NCI-H128 (cell line): ENCODE measurements at regions not wholly inside any gene's neighbourhood (a gene's known extent, or its start where the extent isn't known, plus 50 kb on each side); places are given as distances from the start of the nearest gene placed in this dataset.

Experiments
- DNase-seq: peaks from one replicate; lab custom pipeline; 2025; ENCODE audit not compliant: unreplicated experiment; lab: John Stamatoyannopoulos, UW

DNA sequence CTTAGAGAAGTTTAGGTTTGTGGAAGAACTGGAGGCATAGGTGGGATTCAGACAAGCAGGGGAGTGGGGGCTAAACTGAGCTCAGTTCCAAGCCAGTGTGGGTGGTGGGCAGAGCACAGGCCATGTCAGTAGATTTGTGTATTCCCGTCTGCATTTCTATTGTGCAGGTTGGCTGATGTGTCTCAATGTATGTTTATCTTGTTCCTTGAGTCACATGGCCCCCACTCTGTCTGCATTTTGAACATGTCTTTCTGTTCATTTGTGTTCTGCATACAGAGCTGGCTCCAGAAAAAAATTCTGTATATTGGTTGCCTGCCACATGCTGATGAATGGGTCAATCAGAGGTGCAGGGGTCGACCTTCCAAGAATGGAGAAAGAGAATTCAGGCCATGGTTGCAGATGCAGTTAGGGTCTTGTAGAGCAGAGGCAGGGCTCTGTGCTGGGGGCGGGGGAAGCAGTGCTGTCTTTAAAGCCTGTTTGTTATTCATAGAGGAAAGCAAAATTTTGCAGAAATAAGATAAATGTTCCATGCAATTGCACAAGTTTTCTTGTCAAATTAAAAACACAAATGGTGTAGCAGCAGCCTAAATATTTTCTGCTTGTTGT, 166.7 kb downstream of the CDH26 start:
- DNase-seq, result no peak

DNA sequence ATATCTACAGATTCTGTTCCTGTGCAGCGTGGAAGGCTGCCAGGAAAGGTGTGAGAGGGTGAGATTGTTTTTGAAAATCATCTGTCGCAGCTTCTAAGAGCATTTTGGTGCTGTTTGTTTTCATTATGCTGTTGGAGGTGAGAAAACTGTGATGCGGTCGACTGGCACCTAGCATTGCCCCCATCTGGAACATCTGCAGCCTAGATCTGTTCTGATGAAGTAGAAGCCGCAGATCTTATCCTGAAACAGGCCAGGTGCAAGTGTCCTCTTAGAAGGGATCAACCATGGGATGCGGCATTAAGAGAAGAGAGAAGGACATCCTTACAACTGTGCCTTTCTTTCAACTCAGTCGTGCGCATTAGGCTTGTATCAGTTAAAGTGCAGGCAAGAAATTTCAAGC, 167.3 kb downstream of the CDH26 start:
- no peak for DNase-seq

DNA sequence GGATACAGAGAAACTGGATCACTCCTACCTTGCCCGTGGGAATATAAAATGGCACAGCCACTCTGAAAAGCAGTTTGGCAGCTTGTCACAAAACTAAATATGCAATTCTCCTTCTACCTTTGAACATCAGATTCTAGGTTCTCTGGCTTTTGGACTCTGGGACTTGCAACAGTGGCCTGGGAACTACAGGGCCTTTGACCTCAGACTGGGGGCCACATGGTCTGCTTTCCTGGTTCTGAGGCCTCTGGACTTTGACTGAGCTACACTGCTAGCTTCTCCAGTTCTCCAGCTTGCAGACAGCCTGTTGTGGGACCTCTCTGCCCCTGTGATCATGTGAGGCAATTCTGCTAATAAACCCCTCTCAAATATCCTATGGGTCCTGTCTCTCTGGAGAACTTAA, 168.8 kb downstream of the CDH26 start:
- DNase-seq, result no peak

DNA sequence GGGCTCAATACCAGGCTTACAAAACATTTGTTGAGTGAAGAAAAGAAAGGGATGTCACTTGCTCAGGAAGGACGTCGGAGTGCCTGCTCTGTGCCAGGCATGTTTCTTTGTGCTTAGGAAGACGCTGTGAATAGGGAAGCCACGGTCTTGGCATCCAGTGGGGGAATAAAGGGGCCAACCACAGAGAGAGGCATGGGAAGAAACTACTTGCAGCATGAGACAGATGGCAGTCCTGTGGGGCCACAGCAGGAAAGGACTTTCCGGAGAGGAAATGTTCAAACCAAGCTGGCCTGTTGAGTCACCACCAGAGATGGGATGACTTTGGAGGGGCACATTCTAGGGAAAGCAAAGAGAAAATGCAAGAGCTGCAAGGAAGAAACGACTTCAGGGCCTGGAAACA, 173.2 kb downstream of the CDH26 start:
- no peak for DNase-seq

DNA sequence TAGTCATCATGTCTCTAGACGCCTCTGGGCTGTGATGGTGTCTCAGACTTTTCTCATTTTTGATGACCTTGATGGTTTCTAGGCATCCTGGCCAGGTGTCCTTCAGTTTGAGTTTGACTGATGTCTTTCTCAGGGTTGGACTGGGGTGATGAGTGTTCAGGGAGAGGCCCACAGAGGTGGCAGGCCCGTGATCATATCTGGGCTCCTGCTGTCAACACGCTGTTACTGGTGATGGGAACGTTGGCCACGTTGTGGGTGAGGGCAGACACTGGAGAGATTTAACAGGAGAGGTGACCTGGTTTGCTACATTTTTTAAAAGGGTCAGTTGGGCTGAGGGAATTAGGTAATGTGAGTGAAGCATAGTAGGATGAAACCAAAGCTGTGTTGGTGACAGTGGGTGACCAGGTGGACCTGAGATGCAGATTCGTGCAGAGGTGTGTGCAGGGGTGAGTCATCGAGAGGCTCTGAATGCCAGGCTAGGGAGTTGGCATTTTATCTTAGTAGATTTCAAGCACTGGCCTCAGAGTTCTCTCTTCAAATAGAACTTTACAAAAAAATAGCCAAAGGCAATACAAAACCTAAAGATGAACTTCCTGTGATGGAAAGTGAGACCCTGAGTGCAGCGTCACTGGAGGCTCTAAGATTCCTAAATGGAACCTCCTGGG, 174.1 kb downstream of the CDH26 start:
- no peak for DNase-seq

DNA sequence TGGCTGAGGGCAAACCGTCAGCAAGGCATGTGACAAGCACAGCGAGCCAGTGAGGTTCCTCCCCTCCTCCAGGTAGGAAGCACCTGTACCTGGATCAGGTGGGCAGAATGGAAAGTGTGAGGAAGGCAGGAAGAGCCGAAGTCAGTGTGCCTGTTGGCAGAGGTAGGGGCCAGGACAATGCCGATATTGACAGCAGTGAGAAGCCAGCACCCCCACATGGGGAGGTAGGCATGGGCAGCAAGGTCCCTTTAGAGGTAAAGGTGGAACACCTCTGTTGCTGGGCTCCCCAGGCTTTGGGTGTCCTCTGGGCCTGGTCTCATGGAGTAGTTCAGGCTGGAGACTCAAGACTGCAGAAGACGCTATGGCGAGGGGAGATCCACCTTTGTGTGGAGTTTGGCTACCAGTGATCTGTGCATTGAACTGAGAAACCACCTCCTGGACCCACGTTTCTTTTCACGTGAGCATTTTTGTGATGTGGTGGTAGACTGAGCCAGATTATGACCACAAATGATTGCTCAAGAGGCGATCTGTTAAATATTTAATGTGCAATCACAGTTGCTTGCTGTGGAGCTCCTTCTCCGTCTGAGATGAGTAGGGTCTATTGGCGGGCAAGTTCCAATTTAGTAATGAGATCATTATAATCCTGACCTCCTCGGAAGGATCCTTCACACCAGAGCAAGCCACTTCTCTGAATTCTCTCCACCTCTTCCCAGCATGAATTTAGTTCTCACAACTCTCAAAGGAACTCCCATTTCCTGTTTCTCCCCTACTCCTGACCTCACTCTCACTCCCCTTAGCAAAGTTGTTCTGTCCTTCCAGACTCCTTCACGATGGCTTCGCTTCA, 174.8 kb downstream of the CDH26 start:
- no peak for DNase-seq

DNA sequence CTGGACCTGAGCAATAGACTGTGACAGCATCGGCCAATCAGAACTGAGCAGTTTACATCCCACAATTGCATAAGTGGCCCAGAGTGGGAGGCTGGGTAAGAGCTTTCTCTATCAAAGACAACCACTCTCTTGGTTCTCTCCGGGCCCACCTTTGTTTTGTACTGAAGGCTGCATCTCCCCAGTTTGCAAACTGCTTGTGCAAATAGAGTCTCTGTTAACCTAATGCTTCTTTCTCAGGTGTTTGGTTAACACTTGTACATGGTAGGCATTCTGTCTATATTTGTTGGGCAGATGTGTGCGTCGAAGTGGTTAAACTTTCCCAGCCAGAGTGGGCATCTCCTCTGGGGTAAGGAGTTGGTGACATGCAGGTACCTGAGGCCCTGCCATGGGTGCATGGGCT, 177.1 kb downstream of the CDH26 start:
- no peak for DNase-seq

DNA sequence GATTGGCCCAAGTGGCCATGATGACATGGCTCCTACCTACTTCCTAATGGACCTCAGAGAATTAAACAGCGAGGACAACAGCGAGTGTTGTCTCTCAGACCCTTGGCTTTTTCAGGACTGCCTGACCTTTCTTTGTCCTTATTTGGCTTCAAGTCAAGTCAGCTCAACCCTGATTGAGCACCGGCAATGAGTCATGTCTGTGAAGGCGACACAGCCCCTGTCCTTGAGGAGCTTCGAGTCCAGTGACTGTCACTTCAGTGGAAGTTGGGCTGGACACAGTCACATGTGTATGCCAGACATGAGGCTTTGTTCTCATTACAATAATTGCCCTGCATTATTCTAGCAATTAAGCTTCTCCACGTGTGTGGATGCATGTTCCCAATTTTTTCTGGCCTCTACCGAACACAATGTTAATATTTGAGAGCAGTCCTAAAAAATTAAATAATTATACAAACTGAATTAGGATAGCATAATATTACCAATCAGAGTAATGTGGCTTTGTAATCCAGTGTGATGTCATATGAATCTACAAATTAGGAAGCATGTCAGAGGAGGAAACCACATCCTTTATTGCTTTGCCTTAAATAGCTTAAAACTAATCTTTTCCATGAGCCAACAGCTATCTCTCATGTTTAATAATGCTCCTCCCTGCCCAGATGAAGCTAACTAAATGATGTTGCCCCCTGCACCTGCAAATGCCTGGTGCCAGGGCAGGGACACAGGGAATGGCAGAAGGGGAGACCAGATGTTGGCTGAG, 178.6 kb downstream of the CDH26 start:
- no peak for DNase-seq

DNA sequence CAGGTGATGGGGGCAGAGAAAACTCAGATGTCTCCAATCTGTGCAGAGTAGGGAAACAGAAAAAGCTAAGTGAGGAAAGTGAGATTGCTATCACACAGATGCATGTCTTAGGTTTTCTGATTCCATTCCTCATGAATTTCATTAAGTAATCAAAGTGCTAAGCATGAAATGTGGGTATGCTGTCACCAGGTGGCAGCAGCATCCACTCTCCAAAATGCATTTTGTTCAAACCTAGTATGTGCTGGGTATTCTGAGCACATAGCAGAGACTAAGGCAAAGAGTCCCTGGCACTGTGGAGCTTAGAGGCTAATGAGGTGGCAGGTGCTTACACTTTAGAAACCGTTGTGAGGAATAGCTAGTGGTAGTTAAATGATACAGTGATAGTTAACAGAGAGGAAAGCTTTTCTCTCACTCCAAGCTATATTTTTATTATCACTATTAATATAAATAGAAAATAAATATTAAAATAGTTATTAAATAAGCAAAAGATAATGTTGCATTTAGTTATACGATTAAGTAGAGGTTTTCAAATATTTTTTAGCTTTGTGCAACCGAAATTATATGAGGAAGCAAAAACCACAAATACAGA, 179.5 kb downstream of the CDH26 start:
- no peak for DNase-seq

DNA sequence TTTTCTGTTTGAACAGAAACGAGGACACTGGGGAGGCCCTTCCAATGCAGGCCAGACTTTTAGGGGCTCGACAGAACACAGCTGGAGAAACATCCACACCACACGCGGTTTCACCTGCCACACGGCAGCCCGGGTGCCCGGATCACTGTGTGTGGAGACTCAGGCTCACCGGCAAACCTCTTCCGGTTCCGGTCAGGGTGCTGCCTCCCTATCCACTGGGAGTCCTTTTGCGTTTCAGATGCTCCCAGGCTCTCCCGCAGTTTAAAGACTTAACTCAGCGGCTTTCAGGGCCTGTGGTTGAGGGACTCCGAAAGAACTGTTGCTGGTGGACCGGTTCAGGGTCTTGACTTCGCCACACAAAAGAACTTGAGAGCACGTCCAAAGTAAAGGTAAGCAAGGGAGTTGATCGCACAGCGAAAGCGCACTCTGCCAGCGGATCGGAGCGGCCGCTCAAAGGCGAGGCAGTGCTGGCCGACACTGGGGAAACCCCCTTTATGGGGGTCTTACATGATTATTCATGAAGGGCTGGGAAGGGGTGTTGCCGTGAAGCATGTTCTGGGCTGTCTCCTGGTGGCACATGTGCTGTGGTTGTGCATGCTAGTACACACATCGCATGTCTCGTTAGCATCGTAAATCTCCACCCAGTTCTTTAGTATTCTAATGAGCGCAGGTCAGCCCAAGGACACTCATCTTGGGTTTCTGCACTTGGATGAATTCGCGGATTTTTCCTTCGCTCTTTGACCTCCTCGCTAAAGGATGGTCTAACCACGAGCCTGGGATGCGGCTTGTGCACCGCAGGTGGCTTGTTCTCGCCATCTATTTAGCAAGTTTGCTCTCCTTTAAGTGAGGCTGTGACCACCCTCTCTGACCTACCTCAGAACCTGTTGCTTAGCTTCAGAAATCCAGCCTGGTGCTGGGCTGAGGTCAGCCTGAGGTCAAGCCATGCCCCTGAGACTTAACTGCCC, 180.3 kb downstream of the CDH26 start:
- DNase-seq, result no peak

DNA sequence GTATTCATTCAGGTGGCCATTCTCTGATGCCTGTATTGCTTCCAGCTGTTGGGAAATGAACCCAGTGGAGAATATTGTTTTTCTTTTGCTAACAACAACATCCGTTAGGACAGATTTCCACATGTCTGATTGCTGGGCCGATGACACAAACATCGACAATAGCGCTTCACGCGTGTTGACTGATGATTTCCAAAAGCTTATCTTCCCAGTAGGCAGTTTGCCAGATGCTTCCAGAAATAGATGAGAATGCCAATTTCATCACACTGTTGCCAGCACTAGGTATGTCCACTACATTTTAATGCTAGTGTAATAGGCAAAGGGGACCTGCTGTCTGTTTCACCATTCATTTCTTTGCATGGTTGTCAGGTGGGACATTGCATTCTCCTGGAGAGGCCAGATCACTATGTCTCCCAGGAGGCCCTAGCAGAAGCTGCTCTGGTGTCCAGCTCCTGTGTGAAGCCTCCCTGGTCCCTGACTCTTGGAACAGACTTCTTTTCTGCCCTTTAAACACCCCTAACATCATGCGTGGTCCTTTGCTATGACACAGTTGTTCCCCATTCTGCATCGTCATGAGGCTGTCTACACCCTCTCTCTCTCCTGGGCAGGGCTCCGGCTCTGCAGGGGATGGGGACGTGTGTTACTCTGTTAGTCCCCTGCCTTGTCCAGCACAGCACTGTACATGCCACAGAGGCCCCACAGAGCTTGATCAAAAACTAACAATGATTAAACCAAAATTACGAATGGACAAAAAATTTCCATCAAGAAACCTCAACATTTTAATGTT, 181.6 kb downstream of the CDH26 start:
- DNase-seq, result no peak

DNA sequence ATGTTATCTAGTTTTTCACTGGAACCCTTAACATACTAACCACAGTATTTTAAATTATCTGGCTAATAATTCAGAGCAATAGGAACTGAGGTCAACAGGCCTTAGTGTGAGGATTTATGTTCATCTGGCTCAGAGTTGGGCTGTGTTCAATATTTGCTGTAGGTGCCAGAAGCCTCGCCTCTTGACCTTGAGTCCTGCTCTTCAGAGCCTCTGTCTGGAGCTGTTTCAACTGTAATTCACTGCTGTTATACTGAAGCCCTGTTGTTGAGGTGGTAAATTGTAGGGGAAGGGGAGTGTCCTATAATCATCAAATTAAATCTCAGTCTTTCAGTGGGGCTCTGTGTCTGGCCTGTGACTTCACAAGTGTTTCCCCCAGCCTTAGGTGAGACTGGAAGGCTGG, 184.4 kb downstream of the CDH26 start:
- DNase-seq, result no peak

DNA sequence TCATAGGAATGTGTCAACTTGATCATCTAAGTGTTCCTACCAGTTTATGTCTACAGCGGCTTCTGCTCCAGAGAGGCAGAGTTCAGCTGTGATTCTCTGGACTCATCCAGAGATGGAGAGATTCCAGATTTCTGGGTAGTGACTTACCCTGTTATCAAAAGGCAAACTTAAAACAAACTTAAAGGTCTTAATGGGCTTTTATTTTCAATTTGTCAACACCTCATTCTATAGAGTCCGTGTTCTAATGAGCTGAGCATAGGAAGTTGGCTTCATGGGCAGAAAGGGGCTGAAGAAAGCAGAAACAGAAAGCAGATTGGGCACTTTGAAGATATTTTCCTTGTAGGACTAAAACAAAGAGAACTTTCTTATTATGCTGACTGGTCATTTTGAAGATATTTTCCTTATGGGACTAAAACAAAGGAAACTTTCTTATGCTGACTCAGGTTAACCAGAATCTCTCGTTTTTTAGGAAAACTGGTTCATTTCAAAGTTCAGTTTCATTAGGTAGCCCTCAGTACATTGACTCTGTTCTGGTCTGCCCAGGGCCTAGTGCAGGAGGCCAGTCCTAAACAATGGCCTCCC, 185.1 kb downstream of the CDH26 start:
- no peak for DNase-seq

DNA sequence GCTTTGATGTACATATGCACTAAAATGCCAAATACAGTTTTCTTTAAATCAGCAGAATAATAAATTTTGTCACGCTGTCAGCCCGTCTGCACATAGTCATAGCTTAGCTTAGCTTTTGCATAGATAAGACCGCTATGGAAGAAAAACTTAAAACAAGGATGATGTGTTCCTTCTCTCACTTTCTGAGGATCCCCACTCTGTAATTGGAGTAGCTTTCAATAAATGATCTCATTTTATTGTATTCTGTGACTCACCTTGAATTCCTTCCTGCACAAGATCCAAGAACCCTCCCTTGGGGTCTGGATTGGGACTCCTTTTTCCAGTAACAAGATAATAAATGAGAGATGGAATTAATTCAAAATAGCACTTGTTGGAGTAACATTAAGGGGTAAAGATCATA, 186.2 kb downstream of the CDH26 start:
- no peak for DNase-seq

DNA sequence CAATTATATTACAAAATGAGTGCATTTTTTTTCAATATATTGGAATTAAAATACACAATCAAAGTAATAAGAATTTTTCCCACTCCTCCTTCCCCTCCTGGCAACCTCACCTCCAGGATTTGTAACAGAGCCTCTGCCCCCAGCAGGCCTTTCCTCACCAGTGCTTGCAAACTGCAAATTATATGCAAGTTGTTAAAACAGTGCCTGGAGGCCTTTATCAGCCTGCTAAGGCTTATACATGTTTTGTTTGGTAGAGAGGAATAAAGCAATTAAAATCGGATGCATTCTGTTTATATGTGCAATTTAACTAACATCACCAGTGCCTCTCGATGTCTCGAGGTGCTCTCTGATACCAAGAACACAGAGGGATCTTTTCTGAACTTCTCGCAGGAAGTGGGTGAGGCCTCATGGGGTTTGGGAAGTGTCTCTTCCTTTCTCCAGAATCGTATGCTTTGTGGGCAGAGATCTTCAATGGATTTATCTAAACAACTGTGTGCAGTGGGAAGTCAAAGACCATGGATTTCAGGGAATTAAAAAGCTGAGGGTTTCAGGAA, 186.8 kb downstream of the CDH26 start:
- no peak for DNase-seq

DNA sequence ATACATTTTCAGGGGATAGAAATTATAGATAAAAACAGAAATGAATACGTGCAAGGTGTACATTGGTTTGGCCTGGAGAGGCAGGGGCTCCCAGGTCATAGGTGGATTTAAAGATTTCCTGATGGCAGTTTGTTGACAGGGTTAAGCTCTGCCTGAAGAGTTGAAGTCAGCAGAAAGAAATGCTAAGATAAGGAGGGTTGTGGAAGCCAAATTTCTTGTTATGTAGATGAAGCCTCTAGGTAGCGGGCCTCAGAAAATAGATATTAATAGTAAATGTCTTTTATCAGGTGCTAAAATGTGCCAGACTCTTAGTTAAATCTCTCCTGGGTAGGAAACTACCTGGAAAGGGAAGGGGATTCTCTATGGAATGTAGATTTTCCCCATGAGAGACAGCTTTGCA, 188.8 kb downstream of the CDH26 start:
- DNase-seq, result no peak

DNA sequence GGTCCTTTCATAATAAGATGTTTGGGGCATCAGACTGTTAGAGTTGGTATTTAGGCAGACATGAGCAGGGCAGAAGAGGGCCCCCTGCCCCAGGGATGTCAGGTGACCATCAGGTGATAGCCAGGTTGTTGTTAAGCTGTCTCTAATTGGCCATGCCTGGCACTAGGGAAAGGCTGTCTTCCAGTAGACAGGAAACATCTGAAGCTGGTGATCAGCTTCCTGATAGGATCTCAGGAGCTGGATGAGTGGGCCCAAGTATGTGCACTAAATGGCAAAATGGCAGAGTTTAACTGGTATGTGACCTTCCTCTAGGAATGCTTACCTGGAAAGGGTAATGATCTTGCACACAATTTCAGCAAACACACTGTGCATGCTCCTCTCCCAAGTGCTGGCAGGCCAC, 190.7 kb downstream of the CDH26 start:
- no peak for DNase-seq

DNA sequence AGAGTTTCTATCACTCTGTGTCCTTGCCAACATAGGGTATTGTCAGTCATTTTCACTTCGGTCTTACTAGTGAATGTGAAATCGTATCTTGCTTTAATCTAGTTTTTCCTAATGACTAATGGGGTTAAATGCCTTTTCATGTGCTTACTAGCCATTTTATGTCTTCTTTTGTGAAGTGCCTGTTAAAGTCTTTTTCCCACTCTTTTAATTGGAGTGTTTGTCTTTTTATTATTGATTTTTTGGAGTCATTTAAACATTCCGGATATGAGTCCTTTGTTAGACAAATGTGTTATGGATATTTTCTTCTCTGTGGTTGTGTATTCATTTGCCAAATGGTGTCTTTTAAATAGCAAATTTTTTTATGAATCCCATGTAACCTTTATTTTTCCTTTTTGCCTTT, 194.6 kb downstream of the CDH26 start:
- DNase-seq, result no peak
